ENCODE measurements at regions not wholly inside any gene's neighbourhood (a gene's known extent, or its start where the extent isn't known, plus 50 kb on each side); places are given as distances from the start of the nearest gene placed in this dataset.

DNA sequence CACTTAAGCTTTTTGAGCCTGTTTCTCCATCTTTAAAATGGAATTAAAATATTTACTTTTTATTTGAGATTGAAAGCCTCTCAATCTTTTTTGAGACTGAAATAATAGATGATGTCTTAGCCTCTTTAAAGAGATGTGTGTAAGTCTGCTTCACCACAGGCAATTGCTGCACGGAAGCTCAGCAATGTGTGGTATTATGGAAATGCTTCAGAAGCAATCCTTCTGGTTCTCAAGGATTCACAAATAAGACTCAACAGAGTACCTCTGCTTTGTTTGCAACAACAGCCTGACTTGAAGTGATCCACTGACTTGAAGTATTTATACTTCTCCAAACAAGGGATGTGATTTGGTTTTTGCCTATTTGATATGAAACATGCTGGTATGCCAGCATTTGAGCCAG is 332.0 kb upstream of the RASGRP1 start:
- H3K4me3 ChIP-seq (ENCODE audit: low read depth, low read length), result no peak overlapping the region
- TF ChIP-seq, protein P1, sequence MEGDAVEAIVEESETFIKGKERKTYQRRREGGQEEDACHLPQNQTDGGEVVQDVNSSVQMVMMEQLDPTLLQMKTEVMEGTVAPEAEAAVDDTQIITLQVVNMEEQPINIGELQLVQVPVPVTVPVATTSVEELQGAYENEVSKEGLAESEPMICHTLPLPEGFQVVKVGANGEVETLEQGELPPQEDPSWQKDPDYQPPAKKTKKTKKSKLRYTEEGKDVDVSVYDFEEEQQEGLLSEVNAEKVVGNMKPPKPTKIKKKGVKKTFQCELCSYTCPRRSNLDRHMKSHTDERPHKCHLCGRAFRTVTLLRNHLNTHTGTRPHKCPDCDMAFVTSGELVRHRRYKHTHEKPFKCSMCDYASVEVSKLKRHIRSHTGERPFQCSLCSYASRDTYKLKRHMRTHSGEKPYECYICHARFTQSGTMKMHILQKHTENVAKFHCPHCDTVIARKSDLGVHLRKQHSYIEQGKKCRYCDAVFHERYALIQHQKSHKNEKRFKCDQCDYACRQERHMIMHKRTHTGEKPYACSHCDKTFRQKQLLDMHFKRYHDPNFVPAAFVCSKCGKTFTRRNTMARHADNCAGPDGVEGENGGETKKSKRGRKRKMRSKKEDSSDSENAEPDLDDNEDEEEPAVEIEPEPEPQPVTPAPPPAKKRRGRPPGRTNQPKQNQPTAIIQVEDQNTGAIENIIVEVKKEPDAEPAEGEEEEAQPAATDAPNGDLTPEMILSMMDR (IDR thresholded peaks at IDR 0.05; ENCODE audit: low read depth, low read length), result no peak

DNA sequence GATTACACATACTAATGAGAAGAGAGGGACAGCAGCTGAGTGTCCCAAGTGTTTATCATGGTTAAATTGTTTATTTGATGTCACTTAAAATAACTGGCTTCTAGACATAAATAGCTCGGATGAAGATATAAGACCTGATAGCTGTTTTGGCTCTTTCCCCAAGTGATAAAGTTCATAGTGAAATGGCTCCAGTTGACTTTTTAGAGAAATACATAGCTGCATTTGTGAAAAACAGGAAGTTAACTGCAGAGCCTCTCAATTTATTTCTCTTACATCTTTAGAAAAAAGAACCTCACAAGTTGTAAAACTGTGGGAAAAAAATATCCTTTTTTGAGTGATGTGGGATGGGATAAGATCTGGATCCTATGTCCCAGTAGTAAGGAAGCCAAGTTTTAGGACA is 332.9 kb upstream of the RASGRP1 start:
- no peak overlapping the region for H3K4me3 ChIP-seq (ENCODE audit: low read depth, low read length)
- TF ChIP-seq, protein P1 (IDR thresholded peaks at IDR 0.05; ENCODE audit: low read depth, low read length), result no peak

DNA sequence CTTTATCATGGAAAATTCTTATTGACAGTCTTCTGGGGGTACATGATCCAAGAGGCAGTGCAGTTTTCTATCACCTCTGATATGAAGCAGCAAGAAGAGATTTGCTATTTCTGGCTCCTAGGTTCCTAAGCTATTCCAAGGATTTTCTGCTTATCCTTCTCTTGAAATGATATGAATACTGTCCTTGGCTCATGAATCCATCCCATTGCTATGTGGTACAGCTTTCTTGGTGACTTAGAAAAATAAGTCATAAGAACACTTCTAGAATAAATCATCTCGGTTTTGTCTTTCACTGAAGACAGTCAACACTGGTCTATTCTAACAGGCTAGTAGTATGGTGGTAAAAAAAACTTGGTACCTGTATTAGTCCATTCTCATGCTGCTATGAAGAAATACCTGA is 333.6 kb upstream of the RASGRP1 start:
- no peak overlapping the region for H3K4me3 ChIP-seq (ENCODE audit: low read depth, low read length)
- TF ChIP-seq, protein P1 (IDR thresholded peaks at IDR 0.05; ENCODE audit: low read depth, low read length), result no peak

DNA sequence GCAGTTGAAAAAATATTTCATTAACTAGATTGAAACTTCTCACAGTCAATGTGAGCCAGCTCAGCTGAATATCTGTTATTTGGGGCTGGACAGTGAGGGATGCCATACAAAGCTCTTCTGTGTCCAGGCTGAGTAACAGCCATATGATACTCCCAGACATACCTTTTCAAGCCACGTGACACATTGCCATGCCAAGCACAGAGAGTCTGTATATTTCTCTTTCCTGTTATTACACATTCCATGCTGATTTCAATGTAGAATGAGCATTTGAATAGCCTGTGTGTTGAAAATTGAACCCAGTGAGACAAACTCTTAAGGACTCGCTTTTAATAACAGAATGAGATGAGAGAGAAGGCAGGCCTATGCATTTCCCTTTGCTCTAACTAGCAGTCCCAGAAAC is 334.7 kb upstream of the RASGRP1 start:
- H3K4me3 ChIP-seq (ENCODE audit: low read depth, low read length), result no peak overlapping the region
- TF ChIP-seq, protein P1 (IDR thresholded peaks at IDR 0.05; ENCODE audit: low read depth, low read length), result no peak

DNA sequence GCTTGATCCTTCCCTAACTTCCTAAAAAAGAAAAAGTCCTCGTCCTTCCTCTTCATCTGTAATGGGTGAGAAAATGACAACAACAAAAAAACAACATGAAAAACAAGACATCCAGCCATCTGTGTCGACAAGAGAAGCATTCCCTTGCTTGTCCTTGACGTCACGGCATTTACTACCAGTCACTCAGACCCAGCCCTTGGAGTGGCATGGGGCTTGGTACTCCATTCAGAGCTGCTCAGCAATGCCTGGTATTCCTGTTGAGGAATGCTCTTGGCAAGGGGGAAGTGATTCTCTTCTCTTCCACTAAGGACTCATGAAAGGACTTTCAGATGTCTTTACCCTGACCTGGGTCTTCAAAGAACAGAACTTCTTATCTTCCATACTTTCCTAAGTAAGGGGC is 339.7 kb upstream of the RASGRP1 start:
- H3K4me3 ChIP-seq (ENCODE audit: low read depth, low read length), result no peak overlapping the region
- TF ChIP-seq, protein P1 (IDR thresholded peaks at IDR 0.05; ENCODE audit: low read depth, low read length), result no peak

DNA sequence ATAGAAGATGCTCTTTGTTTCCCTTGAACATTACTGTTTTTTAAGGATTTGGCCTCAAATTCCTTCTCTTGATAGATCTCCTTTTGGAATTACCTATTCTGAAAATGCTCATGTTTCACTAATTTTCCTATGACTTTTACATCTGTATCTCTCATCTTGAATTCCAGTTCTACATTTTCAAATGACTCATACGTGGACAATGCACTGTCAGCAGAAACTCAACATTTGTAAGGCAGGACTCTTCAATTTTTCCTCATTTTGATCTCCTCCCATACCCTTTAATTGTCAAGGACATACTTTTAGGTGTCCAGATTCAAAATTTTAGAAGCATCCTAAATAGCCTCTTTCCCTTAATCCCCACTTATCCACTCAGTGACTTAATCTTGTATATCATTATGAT is 341.0 kb upstream of the RASGRP1 start:
- TF ChIP-seq, protein P1 (IDR thresholded peaks at IDR 0.05; ENCODE audit: low read depth, low read length), result no peak
- H3K4me3 ChIP-seq (ENCODE audit: low read depth, low read length), result no peak overlapping the region

DNA sequence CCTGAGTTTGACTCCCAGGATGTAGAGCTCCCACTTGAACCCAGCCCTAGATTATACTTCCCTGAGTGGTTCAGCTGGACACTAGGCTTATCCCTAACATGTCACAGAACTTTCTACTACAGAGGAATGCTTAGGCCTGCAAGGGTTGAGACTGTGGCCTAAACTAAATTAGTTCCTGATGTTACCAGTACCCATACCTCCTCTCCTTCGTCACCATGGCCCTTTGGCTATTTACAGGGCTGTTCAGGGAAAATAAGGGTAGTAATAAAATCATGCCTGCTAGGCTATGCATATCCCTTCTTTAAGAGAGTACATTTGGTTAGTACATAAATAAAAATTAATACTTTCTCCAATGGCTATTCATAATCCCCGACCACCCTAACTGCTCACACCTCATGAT is 356.4 kb upstream of the RASGRP1 start:
- H3K4me3 ChIP-seq (ENCODE audit: low read depth, low read length), result no peak overlapping the region

More for the DNA sequence above, 356.4 kb upstream of the RASGRP1 start:
- TF ChIP-seq, protein P1 (IDR thresholded peaks at IDR 0.05; ENCODE audit: low read depth, low read length), result no peak

All from WI38 (cell line).